RWPE2 (cell line): ENCODE measurements at regions not wholly inside any gene's neighbourhood (a gene's known extent, or its start where the extent isn't known, plus 50 kb on each side); places are given as distances from the start of the nearest gene placed in this dataset.
A peak's percentile ranks its signal among the peaks of the same experiment; 100 is the strongest.

Experiments used
- ATAC-seq: fragments of 200-7000 bp; cut with Tn5 transposase; 3 replicates; pipeline ENCODE4 v1.9.1; 2021; ENCODE audit warnings: low read depth
- DNase-seq: peaks from one replicate; pipeline ENCODE4 v3.0.0-alpha.2; 2020; ENCODE audit warnings: low spot score
- H3K27ac ChIP-seq: fragments of 450-650 bp; 2 replicates; pipeline ENCODE4 v1.5.1; 2017; ENCODE audit warnings: mild to moderate bottlenecking; ENCODE audit not compliant: poor library complexity, severe bottlenecking
- H3K27me3 ChIP-seq: fragments of 250-450 bp; sonication (Bioruptor Pico); 2 replicates; pipeline ENCODE4 v1.5.1; 2021; ENCODE audit warnings: mild to moderate bottlenecking, moderate library complexity; ENCODE audit not compliant: insufficient read depth, poor library complexity, severe bottlenecking
- H3K36me3 ChIP-seq: fragments of 250-450 bp; sonication (Bioruptor Pico); 2 replicates; pipeline ENCODE4 v1.5.1; 2020; ENCODE audit warnings: low read depth, mild to moderate bottlenecking, moderate library complexity
- H3K4me1 ChIP-seq: fragments of 250-450 bp; sonication (Bioruptor Pico); 2 replicates; pipeline ENCODE4 v1.5.1; 2021; ENCODE audit warnings: mild to moderate bottlenecking, moderate library complexity; ENCODE audit not compliant: insufficient read depth, poor library complexity, severe bottlenecking
- H3K4me3 ChIP-seq: fragments of 250-450 bp; sonication (Bioruptor Pico); 2 replicates; pipeline ENCODE4 v1.5.1; 2021; ENCODE audit warnings: mild to moderate bottlenecking, moderate library complexity; ENCODE audit not compliant: severe bottlenecking
- H3K9me3 ChIP-seq: fragments of 250-450 bp; sonication (Bioruptor Pico); 2 replicates; pipeline ENCODE4 v1.5.1; 2021; ENCODE audit warnings: mild to moderate bottlenecking, moderate library complexity; ENCODE audit not compliant: severe bottlenecking
- CTCF ChIP-seq: fragments of 450-650 bp; IDR thresholded peaks from one replicate; pipeline ENCODE4 v1.5.1; 2017; ENCODE audit warnings: mild to moderate bottlenecking, moderate library complexity; ENCODE audit not compliant: poor library complexity, severe bottlenecking

- Histone ChIP-seq H3K27ac (no peak overlapping the region), H3K4me3 (no peak overlapping the region), H3K4me1 (no peaks in the 10 kb centered on the region), H3K36me3 (no peaks in the 10 kb centered on the region), H3K9me3 (no peaks in the 10 kb centered on the region), H3K27me3 (no peaks in the 10 kb centered on the region)
- ATAC-seq = no peak
- no peak for TF ChIP-seq CTCF
- no peak for DNase-seq
These were observed 293.9 kb downstream of the QKI start for GRCh38 chr6:163708466-163708865.

DNA sequence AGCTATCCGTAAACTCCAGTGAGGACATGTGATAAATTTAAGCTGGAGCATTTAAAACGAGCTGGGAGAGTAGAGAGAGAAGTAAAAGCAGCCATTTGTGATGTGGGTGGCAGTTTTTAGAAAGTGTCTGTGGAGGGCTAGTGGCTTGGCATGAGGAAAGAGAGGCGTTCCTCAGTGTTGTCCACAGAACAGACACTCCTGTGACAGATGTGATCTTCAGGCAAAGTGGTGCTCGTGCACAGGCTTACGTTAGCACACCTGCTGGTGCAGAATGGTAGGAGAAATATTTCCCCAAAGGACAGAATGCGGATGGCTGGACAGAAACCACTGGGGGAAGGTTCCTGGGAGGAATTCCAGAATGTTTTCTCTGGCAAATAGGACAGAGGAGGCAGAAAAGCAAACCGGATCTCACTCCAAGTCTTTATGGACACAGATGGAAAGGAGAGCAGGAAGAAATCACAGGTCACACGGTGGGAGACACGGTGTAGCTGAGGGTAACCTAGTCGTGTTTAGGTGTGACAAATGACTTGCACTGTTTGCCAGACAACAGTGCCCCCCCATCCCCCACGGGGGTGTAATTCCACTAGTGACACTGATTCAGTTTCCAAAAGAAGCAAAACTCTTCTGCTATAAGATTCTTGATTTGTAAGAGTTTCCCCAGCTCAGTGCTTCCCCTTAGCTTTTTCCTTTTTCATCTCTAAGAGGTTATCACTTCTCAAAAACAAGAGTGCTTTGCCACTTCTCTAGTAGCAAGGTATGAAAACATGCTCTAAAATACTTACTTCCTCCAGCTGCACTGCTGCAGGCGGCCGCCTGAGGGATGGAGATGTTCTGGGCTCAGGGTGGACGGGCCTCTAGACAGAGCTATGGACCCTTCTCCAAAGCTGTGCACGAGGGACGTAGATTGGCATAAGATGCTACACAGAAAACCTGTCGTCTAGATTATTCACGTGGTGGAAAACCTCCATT lies 293.2 kb downstream of the QKI start:
- DNase-seq (no peak), ATAC-seq (no peak)
- Histone ChIP-seq H3K9me3 (no peaks in the 10 kb centered on the region), H3K36me3 (no peaks in the 10 kb centered on the region), H3K4me1 (no peaks in the 10 kb centered on the region), H3K4me3 (no peak overlapping the region), H3K27me3 (no peaks in the 10 kb centered on the region), H3K27ac (no peak overlapping the region)
- TF ChIP-seq CTCF = no peak

- DNase-seq (no peak), ATAC-seq (peak; percentile 79)
- no peak overlapping the region for H3K27ac ChIP-seq
- no peaks in the 10 kb centered on the region for H3K9me3 ChIP-seq
- no peak for TF ChIP-seq CTCF
- no peaks in the 10 kb centered on the region for H3K27me3 ChIP-seq
- no peak overlapping the region for H3K4me3 ChIP-seq
- H3K36me3 ChIP-seq = no peaks in the 10 kb centered on the region
- H3K4me1 ChIP-seq = no peaks in the 10 kb centered on the region
These were observed 292.1 kb downstream of the QKI start for GRCh38 chr6:163706500-163707087.

- Histone ChIP-seq H3K4me3 (no peak overlapping the region), H3K27ac (no peak overlapping the region), H3K9me3 (no peaks in the 10 kb centered on the region), H3K27me3 (no peaks in the 10 kb centered on the region), H3K4me1 (no peaks in the 10 kb centered on the region), H3K36me3 (no peaks in the 10 kb centered on the region)
- no peak for ATAC-seq
- no peak for DNase-seq
- TF ChIP-seq CTCF = no peak
These were observed 291.4 kb downstream of the QKI start for GRCh38 chr6:163705923-163706322.

GRCh38 chr6:163702736-163703135 lies 288.2 kb downstream of the QKI start:
- Histone ChIP-seq H3K27ac (no peak overlapping the region), H3K4me3 (no peak overlapping the region), H3K9me3 (no peaks in the 10 kb centered on the region), H3K36me3 (no peaks in the 10 kb centered on the region), H3K4me1 (no peaks in the 10 kb centered on the region), H3K27me3 (no peaks in the 10 kb centered on the region)
- DNase-seq (no peak), ATAC-seq (no peak)
- TF ChIP-seq CTCF = no peak
